ENCODE measurements at regions not wholly inside any gene's neighbourhood (a gene's known extent, or its start where the extent isn't known, plus 50 kb on each side); places are given as distances from the start of the nearest gene placed in this dataset.

DNA sequence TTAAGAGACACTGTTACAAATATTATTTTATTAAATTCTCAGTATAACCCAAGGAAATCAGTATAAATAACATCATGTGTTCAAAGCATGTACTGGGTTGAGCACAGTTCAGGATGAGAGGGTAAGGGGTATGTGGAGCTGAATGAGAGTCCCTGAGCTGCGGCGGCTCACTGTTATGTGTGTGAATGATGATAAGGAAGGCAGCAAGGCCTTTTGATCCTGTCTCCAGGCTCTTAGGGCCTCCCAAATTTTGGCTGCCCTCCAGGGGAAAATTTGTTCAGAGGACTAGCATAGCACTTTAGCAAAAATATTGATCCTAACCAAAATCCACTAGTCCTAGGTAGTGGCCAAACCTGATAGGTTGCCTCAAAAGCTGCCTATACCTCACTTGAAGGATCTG, 86.1 kb upstream of the SPON1 start:
- no peak overlapping the region for H3K4me3 ChIP-seq (ENCODE audit: low read depth, low read length)
- DNase-seq (ENCODE audit: low read depth, low spot score), result no peak
- in situ Hi-C loops (cut with HindIII; ENCODE audit: low sequenced_read_pairs), result no loop called here
- TF ChIP-seq, protein P1, sequence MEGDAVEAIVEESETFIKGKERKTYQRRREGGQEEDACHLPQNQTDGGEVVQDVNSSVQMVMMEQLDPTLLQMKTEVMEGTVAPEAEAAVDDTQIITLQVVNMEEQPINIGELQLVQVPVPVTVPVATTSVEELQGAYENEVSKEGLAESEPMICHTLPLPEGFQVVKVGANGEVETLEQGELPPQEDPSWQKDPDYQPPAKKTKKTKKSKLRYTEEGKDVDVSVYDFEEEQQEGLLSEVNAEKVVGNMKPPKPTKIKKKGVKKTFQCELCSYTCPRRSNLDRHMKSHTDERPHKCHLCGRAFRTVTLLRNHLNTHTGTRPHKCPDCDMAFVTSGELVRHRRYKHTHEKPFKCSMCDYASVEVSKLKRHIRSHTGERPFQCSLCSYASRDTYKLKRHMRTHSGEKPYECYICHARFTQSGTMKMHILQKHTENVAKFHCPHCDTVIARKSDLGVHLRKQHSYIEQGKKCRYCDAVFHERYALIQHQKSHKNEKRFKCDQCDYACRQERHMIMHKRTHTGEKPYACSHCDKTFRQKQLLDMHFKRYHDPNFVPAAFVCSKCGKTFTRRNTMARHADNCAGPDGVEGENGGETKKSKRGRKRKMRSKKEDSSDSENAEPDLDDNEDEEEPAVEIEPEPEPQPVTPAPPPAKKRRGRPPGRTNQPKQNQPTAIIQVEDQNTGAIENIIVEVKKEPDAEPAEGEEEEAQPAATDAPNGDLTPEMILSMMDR (IDR thresholded peaks at IDR 0.05; ENCODE audit: low read depth, low read length), result no peak

DNA sequence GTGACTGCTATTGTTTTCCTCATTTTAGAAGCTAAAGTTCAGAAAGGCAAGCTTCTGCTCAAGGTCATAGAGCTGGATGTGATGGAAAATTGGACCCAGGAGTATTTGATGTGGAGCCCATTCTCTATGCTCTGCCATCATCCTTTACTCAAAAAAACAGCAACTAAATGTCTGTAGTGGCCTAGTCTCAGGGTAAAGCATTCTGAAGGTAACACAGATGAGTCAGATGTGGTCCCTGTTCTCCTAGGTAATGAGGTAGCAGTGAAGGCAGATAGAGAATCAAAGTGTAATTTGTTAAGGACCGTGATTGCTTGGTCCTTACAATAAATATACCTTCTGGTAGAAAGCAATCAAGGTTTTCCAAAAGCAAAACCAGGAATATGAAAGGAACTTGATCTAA, 84.4 kb upstream of the SPON1 start:
- in situ Hi-C loops (cut with HindIII; ENCODE audit: low sequenced_read_pairs), result no loop called here
- no peak for DNase-seq (ENCODE audit: low read depth, low spot score)
- TF ChIP-seq, protein P1 (IDR thresholded peaks at IDR 0.05; ENCODE audit: low read depth, low read length), result no peak
- H3K4me3 ChIP-seq (ENCODE audit: low read depth, low read length), result no peak overlapping the region

DNA sequence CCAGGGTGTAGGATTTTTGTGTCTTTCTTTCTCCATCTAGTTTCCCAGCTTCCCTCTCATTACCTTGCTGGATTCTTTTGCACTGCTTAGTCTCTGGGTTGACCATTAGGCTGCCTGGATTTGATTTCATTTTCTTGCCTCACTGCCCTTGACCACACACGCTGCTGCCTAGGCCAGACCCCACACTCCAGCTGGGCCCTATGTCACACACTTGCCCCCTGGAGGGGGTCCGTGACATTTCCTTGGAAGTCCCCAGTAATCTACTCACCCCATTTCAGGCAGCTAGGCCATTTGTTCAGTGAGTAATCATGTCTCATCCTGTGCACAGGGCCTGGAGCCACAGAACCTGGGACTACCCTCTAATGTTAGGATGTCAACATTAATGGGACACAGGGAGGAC, 81.9 kb upstream of the SPON1 start:
- DNase-seq (ENCODE audit: low read depth, low spot score), result no peak
- in situ Hi-C loops (cut with HindIII; ENCODE audit: low sequenced_read_pairs), result no loop called here
- TF ChIP-seq, protein P1 (IDR thresholded peaks at IDR 0.05; ENCODE audit: low read depth, low read length), result no peak
- no peak overlapping the region for H3K4me3 ChIP-seq (ENCODE audit: low read depth, low read length)

DNA sequence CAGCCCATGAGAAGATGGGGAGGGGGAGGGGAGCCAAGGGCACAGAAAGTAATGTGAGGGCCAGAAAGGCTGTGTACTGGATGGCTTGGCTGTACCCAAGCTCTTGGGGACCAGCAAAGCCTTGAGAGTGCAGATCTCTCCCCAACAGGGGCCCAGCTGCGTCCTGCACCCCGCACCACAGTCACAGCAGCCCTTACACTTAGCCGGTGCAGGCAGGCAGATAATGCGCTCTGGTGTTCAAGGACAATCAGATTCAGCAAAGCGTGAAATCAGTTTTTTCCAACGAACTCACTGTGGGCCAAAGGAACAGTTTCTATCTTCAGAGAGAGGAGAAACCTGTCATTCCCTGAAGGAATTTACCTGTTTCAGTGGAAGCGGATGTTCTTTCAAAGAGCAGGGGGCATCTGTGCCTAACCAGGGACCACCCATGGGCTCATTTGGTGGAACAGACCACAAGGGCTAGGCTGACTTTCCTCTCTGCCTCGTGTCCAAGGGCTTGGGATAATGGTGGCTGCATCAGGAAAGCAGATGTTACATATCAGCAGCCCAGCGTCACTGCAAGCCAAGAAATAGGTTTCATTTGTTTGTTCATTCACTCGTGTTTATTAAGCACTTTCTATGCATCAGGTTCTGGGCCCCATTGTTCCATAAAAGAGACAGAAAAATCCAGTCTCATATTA, 81.2 kb upstream of the SPON1 start:
- H3K4me3 ChIP-seq (ENCODE audit: low read depth, low read length), result no peak overlapping the region
- TF ChIP-seq, protein P1 (IDR thresholded peaks at IDR 0.05; ENCODE audit: low read depth, low read length), result no peak
- DNase-seq (ENCODE audit: low read depth, low spot score), result no peak
- in situ Hi-C loops (cut with HindIII; ENCODE audit: low sequenced_read_pairs), result no loop called here

DNA sequence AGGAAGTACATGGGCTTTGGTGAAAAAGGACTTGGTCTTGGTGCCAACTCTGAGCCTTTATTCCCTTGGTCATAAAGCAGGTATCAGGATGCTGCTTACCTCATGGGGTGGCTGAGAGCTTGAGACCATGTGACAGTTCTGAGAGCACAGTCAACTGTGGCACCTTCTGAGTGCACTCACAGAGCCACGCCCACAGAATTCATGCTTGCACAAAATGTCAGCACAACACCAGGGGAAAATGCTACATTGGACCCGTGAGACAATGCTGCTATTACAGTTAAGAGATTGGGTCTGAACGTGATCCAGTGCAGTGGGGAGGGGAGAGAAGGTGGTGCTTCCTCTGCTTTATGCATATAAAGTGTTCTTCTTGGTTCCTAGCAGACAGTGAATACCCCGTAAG, 79.5 kb upstream of the SPON1 start:
- TF ChIP-seq, protein P1 (IDR thresholded peaks at IDR 0.05; ENCODE audit: low read depth, low read length), result no peak
- H3K4me3 ChIP-seq (ENCODE audit: low read depth, low read length), result no peak overlapping the region
- no peak for DNase-seq (ENCODE audit: low read depth, low spot score)
- in situ Hi-C loops (cut with HindIII; ENCODE audit: low sequenced_read_pairs), result no loop called here

DNA sequence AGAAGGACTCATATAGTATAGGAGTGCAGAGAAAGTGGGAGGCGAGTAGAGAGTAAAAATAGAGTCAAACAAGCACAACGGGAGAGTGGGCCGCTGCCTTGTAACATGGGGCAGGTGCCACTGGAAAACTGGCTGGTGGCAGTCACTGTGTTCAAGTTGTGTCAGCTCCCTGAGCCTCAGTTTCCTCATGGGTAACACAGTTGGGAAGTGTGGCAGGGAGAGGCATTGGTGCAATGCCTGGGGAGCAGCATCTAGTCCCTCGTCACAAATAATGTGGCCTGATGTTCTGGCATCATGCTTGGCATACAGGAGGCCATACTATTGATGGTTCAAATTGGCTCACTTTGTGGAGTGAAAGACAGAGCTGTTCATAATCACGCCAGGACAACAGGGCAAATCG, 78.9 kb upstream of the SPON1 start:
- TF ChIP-seq, protein P1 (IDR thresholded peaks at IDR 0.05; ENCODE audit: low read depth, low read length), result no peak
- H3K4me3 ChIP-seq (ENCODE audit: low read depth, low read length), result no peak overlapping the region
- in situ Hi-C loops (cut with HindIII; ENCODE audit: low sequenced_read_pairs), result no loop called here
- no peak for DNase-seq (ENCODE audit: low read depth, low spot score)

Measured in astrocyte of the spinal cord (primary cell).